HepG2 (cell line): ENCODE measurements at regions not wholly inside any gene's neighbourhood (a gene's known extent, or its start where the extent isn't known, plus 50 kb on each side); places are given as distances from the start of the nearest gene placed in this dataset.

Source experiments
- ARNT ChIP-seq: fragments of 450-650 bp; IDR thresholded peaks from 2 replicates; pipeline ENCODE4 v1.6.1; 2017
- CHCHD3 ChIP-seq: sonication (generic); formaldehyde crosslinking; IDR thresholded peaks from 2 replicates; pipeline ENCODE4 v1.8.0; 2022; ENCODE audit warnings: mild to moderate bottlenecking, missing genetic modification reagents, moderate library complexity
- HDAC2 ChIP-seq: sonication (generic); formaldehyde crosslinking; IDR thresholded peaks from 2 replicates; pipeline ENCODE4 v1.4.0; 2020; ENCODE audit warnings: missing genetic modification reagents
- HDAC6 ChIP-seq: fragments of 200-600 bp; sonication (generic); IDR thresholded peaks from 2 replicates; pipeline ENCODE4 v1.7.0; 2017; ENCODE audit warnings: mild to moderate bottlenecking, antibody characterized with exemption, low read length, low read depth
- HINFP ChIP-seq: sonication (generic); formaldehyde crosslinking; IDR thresholded peaks from 2 replicates; pipeline ENCODE4 v1.4.0; 2020; ENCODE audit warnings: low read depth, mild to moderate bottlenecking, missing genetic modification reagents
- MYPOP ChIP-seq: sonication (generic); formaldehyde crosslinking; IDR thresholded peaks from 2 replicates; pipeline ENCODE4 v1.8.1; 2023; ENCODE audit warnings: mild to moderate bottlenecking, moderate library complexity, missing genetic modification reagents
- PHF21A ChIP-seq: sonication (generic); formaldehyde crosslinking; IDR thresholded peaks from 2 replicates; pipeline ENCODE4 v1.5.0; 2020; ENCODE audit warnings: mild to moderate bottlenecking, missing genetic modification reagents
- RFX5 ChIP-seq: IDR thresholded peaks from 2 replicates; pipeline ENCODE4 v1.6.1; 2011; ENCODE audit warnings: low read depth, low read length, improper control_type of control experiment
- RNF2 ChIP-seq: fragments of 450-650 bp; conservative IDR thresholded peaks from 2 replicates; pipeline ENCODE4 v1.6.1; 2016; ENCODE audit warnings: low read depth
- SAFB2 ChIP-seq: sonication (generic); formaldehyde crosslinking; IDR thresholded peaks from 2 replicates; pipeline ENCODE4 v1.5.1; 2020; ENCODE audit warnings: missing genetic modification reagents, low read depth, mild to moderate bottlenecking, borderline replicate concordance
- SALL1 ChIP-seq: sonication (generic); formaldehyde crosslinking; IDR thresholded peaks from 2 replicates; pipeline ENCODE4 v1.8.0; 2022; ENCODE audit warnings: mild to moderate bottlenecking, missing genetic modification reagents
- SMARCC2 ChIP-seq: fragments of 450-650 bp; IDR thresholded peaks from 2 replicates; pipeline ENCODE4 v1.6.1; 2017; ENCODE audit warnings: antibody characterized with exemption, mild to moderate bottlenecking
- ZBTB7A ChIP-seq: sonication (generic); formaldehyde crosslinking; IDR thresholded peaks from 2 replicates; pipeline ENCODE4 v1.8.0; 2022; ENCODE audit warnings: mild to moderate bottlenecking, missing genetic modification reagents
- ZC3H4 ChIP-seq: sonication (generic); formaldehyde crosslinking; IDR thresholded peaks from 2 replicates; pipeline ENCODE4 v1.4.0; 2020; ENCODE audit warnings: missing genetic modification reagents, borderline replicate concordance
- ZKSCAN5 ChIP-seq: sonication (generic); formaldehyde crosslinking; IDR thresholded peaks from 2 replicates; pipeline ENCODE4 v1.5.1; 2020; ENCODE audit warnings: mild to moderate bottlenecking, missing genetic modification reagents
- ZMAT3 ChIP-seq: sonication (generic); formaldehyde crosslinking; conservative IDR thresholded peaks from 2 replicates; pipeline ENCODE4 v1.7.0; 2021; ENCODE audit warnings: missing genetic modification reagents
- ZNF18 ChIP-seq: sonication (generic); formaldehyde crosslinking; IDR thresholded peaks from 2 replicates; pipeline ENCODE4 v1.8.0; 2022; ENCODE audit warnings: mild to moderate bottlenecking, missing genetic modification reagents; ENCODE audit not compliant: insufficient replicate concordance
- ZNF24 ChIP-seq: fragments of 450-650 bp; IDR thresholded peaks from 2 replicates; pipeline ENCODE4 v1.6.1; 2017; ENCODE audit warnings: antibody characterized with exemption, mild to moderate bottlenecking
- ZNF468 ChIP-seq: sonication (generic); formaldehyde crosslinking; IDR thresholded peaks from 2 replicates; pipeline ENCODE4 v1.8.0; 2022; ENCODE audit warnings: mild to moderate bottlenecking, moderate library complexity, missing genetic modification reagents
- ZNF556 ChIP-seq: sonication (generic); formaldehyde crosslinking; IDR thresholded peaks from 2 replicates; pipeline ENCODE4 v1.4.0; 2020; ENCODE audit warnings: mild to moderate bottlenecking, missing genetic modification reagents, borderline replicate concordance
- ZSCAN12 ChIP-seq: sonication (generic); formaldehyde crosslinking; IDR thresholded peaks from 2 replicates; pipeline ENCODE4 v1.9.0; 2021; ENCODE audit warnings: mild to moderate bottlenecking, missing genetic modification reagents
- TF ChIP-seq, protein P1 (sequence below): sonication (generic); formaldehyde crosslinking; IDR thresholded peaks from 2 replicates; pipeline ENCODE4 v1.4.0; 2020; ENCODE audit warnings: missing genetic modification reagents

DNA sequence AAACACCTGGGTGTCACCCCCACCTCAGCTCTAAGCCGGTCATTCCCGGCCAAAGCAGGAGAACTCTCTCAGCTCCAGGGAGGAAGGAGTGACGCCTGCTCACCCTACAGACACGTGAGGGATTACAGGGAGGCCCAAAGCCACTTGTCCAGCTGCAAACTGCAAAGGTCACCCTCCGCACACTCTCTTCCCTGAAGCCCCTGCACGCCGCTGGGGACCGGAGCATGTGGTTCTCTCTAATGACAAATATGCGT lies 108.0 kb upstream of the ID2 start (continued):
- TF ChIP-seq RNF2: no peak
- 0 out of 2 replicates have a peak, but pooled peaks have one; percentile 14 for TF ChIP-seq PHF21A (CRISPR knock-in tag)
- TF ChIP-seq RFX5: no peak
- no peak for TF ChIP-seq HDAC6
- TF ChIP-seq ZNF18 (CRISPR knock-in tag): no peak
- TF ChIP-seq SMARCC2: no peak
- no peak for TF ChIP-seq SALL1 (CRISPR knock-in tag)
- TF ChIP-seq, protein P1, sequence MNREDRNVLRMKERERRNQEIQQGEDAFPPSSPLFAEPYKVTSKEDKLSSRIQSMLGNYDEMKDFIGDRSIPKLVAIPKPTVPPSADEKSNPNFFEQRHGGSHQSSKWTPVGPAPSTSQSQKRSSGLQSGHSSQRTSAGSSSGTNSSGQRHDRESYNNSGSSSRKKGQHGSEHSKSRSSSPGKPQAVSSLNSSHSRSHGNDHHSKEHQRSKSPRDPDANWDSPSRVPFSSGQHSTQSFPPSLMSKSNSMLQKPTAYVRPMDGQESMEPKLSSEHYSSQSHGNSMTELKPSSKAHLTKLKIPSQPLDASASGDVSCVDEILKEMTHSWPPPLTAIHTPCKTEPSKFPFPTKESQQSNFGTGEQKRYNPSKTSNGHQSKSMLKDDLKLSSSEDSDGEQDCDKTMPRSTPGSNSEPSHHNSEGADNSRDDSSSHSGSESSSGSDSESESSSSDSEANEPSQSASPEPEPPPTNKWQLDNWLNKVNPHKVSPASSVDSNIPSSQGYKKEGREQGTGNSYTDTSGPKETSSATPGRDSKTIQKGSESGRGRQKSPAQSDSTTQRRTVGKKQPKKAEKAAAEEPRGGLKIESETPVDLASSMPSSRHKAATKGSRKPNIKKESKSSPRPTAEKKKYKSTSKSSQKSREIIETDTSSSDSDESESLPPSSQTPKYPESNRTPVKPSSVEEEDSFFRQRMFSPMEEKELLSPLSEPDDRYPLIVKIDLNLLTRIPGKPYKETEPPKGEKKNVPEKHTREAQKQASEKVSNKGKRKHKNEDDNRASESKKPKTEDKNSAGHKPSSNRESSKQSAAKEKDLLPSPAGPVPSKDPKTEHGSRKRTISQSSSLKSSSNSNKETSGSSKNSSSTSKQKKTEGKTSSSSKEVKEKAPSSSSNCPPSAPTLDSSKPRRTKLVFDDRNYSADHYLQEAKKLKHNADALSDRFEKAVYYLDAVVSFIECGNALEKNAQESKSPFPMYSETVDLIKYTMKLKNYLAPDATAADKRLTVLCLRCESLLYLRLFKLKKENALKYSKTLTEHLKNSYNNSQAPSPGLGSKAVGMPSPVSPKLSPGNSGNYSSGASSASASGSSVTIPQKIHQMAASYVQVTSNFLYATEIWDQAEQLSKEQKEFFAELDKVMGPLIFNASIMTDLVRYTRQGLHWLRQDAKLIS (CRISPR knock-in tag): no peak
- TF ChIP-seq ARNT: no peak
- no peak for TF ChIP-seq HINFP
- 0 out of 2 replicates have a peak, but pooled peaks have one; percentile 27 for TF ChIP-seq ZBTB7A (CRISPR knock-in tag)
- no peak for TF ChIP-seq ZNF24
- TF ChIP-seq ZMAT3: no peak; the same call in 1 of the 2 replicates
- no peak; the same call in 1 of the 2 replicates for TF ChIP-seq ZKSCAN5 (CRISPR knock-in tag)
- TF ChIP-seq HDAC2 (CRISPR knock-in tag): no peak
- TF ChIP-seq CHCHD3: no peak
- no peak; the same call in 1 of the 2 replicates for TF ChIP-seq MYPOP (CRISPR knock-in tag)
- no peak for TF ChIP-seq ZC3H4 (CRISPR knock-in tag)
- TF ChIP-seq ZNF556 (CRISPR knock-in tag): no peak
- no peak for TF ChIP-seq SAFB2
- TF ChIP-seq ZSCAN12 (CRISPR knock-in tag): no peak
- peak; percentile 65; the same call in 1 of the 2 replicates for TF ChIP-seq ZNF468 (CRISPR knock-in tag)
